DMS 273 treated with DMSO at 0.1 percent for 48 hours (cell line): ENCODE measurements at regions not wholly inside any gene's neighbourhood (a gene's known extent, or its start where the extent isn't known, plus 50 kb on each side); places are given as distances from the start of the nearest gene placed in this dataset.
"Not testable (repeated sequence)": the region's sequence is repeated elsewhere in the genome, so short reads cannot be mapped to it uniquely, and the experiment has no call there.

Experiments used
- DNase-seq: peaks from one replicate; lab custom pipeline; 2025; lab: John Stamatoyannopoulos, UW

DNA sequence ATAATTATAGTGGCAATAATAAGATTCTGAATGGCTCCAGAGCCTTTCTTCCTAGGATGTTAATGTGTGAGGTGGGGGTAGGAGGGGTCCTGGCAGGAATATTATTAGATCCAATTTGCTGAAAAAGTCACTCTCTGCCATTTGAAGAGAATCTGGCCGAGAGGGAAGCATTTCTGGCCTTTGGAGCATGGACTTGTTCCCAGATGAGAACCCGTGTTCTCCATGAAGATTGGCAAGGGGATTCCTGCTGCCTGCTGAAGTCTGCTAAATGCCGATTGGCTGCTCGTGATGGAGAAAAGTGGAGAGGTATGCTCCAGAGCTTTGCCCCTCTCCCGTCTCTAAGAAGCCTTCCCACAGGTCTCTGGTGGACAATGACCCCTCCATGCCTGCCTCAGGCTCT lies 135.6 kb downstream of the TRIM43 start:
- not testable (repeated sequence) for DNase-seq

DNA sequence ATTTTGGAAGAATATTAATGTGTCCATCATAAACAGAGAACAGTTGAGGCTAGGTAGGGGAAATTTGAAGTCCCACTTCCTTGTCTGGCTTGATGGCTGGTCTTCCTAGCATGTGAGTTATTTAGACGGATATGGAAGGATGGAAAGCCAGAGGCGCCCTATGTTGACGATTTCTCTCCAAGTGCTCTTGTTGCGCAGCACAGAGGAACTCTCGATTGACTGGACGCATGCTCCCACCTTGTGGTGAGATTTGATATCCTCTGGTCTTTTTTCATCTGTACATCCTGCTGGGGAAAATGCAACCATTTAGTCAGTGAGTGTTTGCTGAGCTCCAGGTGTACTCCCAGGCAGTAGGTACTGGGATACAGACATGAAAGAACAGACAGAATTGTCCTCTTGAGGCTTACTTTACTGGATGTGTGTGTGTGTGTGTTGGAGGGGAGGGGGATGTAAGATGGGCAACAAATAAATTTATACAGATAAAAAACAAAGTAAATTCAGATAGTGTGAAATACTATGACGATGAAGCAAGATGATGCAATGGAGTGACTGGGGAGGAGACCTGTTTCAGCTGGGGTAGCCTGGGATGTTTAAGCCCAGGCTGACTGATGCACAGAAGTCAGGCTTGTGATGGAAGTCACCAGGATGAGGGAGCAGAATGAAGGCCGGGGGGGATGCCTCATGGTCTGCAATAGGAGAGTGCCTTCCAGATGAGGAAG lies 137.2 kb downstream of the TRIM43 start:
- DNase-seq: peak; percentile 46

GRCh38 chr2:95729597-95729955 lies 137.8 kb downstream of the TRIM43 start:
- DNase-seq: no peak

DNA sequence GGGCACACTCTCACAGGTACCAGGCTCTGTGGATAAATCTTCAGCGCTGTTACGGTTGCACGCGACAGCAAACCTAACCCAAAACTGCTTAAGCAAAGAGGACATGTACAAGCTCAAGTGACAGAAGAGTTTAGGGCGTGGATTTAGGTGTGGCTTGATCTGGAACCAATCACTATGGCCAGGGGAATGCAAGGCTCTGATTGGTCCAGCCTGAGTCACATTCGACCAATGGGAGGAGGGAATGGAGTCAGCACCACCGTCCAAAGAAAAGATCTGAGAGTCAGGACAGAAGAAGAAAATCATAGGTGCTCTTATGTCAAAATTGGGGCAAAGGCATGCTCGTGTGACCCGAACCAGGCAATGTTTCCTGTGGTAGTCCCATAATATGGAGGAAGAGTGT lies 139.0 kb downstream of the TRIM43 start:
- DNase-seq: no peak

DNA sequence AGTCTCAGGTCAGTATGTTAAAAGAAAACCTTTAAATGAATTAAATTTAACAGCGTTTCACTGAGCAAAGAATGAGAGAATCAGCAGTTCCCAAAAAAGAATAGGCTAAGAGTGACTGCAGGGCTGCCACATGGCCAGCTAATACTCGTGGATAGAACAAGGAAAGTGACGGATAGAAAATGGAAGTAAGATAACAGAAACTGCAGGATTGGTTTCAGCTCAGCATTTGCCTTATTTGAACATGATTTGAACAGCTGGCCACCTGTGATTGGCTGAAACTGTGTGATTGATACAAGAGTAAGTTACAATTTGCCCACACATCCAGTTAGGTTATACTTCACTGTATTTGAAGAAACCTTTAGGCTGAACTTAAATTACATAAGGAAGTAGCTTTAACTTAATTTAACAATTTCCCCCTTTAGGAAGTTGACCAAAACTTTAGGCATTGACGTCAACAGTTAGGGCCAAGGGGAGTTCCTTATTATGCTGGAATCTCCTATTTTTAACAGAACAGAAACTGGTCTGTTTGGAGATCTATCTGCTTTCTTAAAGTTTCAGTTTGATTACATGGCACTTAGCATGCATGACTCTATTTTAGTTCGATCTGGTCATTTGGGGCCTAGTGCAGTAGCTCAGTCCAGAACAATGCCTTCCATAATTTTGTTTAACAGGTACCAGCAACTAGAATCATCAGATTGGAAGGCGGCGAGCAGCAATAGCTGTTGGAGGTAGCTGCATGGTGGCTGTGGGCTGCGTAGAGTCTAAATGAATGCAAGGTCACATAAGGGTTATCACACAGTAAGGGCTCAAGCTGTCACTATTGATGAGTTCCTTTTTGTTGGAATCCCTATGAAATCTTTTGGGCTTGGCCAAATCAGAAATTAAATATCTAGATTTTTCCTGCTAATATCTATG lies 143.4 kb downstream of the TRIM43 start:
- no peak for DNase-seq

- DNase-seq: no peak
Observed at GRCh38 chr2:95738301-95738700, 146.5 kb downstream of the TRIM43 start.

- DNase-seq: not testable (repeated sequence)
Observed at GRCh38 chr2:95752126-95752525, 160.3 kb downstream of the TRIM43 start.

- DNase-seq: not testable (repeated sequence)
Observed at GRCh38 chr2:95753812-95754211, 162.0 kb downstream of the TRIM43 start.

DNA sequence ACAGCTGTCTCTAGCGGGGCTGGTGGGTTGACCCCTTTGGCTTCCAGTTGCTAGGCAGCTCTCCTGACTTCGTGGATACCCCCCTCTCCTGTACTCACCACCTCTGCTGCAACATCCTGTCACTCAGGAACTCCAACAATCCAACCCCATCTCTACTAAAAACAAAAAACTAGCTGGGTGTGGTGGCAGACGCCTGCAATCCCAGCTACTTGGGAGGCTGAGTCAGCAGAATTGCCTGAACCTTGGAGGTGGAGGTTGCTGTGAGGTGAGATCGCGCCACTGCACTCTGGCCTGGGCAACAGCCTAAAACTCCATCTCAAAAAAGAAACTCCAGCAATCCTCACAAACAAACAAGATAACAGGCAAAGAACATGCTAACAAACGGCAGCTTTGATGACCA lies 162.4 kb downstream of the TRIM43 start:
- DNase-seq: not testable (repeated sequence)

- DNase-seq: not testable (repeated sequence)
Observed at GRCh38 chr2:95754819-95755563, 163.2 kb downstream of the TRIM43 start.

DNA sequence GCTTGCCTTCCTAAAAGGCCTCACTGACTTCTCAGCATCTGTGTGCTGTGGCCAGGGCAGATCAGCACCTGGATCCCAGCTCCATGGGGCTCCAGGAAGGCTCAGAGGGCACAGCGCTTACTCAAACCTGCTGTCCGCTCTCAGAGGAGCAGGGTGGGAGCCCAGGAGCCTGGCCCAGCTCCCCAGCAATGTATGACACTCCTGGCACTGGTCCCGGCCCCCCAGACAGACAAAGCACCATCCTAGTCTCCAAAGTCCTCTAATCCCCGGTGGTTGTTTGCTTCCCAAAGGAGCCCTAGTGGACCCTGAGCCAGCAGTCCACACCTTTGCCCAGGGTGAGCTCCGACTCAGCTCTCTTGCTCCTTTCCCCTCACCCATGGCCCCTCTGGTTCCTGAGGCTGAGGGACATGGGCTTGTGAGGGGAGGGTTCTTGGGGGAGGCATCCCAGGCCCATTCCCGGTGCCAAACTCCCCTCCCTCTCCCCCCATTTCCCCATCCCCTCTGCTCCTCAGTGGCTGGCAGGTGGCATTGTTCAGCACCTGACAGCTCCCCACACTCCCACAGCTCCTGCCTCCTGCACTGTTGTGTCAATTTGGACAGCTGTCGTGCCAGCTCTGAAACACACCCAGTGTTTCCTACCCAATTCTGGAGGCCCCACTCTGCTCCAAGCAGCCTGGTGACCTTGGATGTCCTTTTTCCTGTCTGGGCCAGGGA lies 164.3 kb downstream of the TRIM43 start:
- not testable (repeated sequence) for DNase-seq

GRCh38 chr2:95757988-95758387 lies 166.2 kb downstream of the TRIM43 start:
- no peak for DNase-seq

DNA sequence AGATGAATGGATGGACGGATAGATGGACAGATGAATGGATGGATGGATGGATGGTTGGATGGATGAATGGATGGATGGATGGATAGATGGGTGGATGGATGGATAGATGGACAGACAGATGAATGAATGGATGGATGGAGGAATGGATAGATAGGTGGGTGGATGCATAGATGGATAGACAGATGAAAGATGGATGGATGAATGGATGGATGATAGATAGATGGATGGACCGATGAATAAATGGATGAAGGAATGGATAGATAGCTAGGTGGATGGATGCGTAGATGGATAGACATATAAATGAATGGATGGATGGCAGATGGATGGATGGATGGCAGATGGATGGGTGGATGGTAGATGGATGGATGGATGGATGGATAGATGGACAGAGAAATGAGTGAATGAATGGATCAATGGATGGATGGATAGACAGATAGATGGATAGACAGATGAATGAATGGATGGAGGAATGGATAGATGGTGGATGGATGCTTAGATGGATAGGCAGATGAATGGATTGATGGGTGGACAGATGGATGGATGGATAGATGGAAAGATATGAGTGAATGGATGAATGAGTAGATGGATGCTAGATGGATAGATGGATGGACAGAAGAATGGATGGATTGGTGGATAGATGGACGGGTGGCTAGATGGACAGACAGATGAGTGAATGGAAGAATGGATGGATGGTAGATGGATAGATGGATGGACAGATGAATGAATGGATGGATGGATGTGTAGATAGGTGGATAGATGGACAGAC lies 167.9 kb downstream of the TRIM43 start:
- DNase-seq: no peak

DNA sequence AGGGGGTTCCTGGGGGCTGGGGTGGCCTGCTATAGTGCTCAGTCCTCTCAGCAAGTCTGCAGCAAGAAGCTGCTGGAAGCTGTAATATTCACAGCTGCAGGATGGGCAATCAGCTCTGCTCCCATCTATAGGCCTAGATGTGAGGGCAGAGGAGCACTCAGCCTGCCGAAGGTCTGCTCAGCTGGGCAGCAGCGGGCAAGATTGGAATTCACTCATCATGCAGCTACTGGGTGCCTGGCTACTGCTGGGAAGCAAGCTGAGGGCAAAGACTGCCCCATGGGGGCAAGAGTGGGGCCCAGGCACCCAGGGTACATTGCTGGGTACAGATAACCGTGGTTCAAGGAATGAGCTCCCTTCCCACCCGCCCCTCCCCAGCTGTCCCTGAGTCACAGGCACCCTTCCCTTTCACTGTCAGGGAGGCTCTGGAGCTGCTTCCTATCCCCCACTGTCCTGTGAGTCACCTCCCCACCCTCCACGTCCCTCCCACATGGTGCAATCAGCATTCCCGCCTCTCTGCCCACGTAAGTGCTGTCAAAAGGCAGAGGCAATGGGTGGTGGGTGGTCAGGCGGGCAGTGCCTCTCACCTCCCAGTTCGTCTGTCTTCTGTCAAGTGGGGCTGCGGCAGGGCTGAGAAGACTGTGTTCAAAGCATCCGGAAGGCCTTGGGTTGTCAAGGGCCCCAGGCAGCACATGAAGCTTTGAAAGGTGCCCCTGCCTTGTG lies 169.2 kb downstream of the TRIM43 start:
- DNase-seq: no peak

- DNase-seq: no peak
Observed at GRCh38 chr2:95761556-95761955, 169.8 kb downstream of the TRIM43 start.

- not testable (repeated sequence) for DNase-seq
Observed at GRCh38 chr2:95762023-95763021, 170.5 kb downstream of the TRIM43 start.

DNA sequence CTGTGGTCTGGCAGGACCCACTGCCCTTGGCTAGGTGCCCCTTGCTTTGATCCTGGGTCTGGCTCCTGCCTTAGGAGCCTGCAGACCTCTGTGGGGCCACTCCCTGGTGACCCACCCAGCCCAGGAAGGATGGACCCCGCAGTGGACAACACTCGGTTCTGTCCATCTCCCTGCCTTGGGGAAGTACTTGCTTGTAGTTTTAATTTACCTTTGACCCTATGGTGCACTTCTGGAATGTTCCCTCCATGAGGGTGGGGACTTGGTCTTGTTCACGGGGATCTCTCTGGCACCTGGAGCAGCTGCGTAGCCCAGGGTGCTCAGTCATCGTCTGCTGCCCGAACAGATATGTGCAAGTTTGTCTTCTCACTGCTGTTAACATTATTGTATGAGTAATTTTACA lies 171.3 kb downstream of the TRIM43 start:
- DNase-seq: not testable (repeated sequence)

DNA sequence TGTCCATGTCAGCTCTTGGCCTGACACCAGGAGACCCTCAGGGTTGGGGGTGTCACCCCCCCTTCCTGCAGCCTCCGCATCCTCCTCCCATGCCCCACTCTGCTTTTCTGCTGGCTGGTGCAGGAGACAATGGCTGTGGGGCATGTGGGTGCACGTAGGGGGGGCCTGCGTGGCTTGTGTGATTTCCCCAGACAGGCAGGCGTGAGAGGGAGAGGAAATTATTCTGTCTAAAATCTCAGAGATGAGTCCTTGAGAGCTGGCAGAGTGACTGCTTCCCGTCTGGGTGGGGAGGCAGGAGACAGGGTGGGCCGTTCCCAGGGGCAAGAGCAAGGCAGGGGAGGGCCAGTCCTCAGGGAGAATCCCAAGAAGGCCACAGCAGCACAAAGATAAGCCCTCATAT lies 173.2 kb downstream of the TRIM43 start:
- not testable (repeated sequence) for DNase-seq
